ENCODE measurements at regions not wholly inside any gene's neighbourhood (a gene's known extent, or its start where the extent isn't known, plus 50 kb on each side); places are given as distances from the start of the nearest gene placed in this dataset.

- Histone ChIP-seq H2AK5ac (ENCODE audit: low read depth, low read length) (no peak overlapping the region), H4K20me1 (ENCODE audit: insufficient read depth, low read length) (no peaks in the 10 kb centered on the region), H3K4me2 (ENCODE audit: low read depth, low read length) (no peak overlapping the region), H2BK120ac (ENCODE audit: low read depth, low read length) (no peak overlapping the region), H3K4ac (ENCODE audit: low read depth, low read length) (no peak overlapping the region), H3K79me1 (ENCODE audit: low read depth in 1 of 2, low read length in 2 of 2) (peaks cover 8 to 10% of the 10 kb centered on the region in 2 experiments), H4K8ac (ENCODE audit: low read depth in 2 of 2, low read length in 2 of 2) (no peak overlapping the region), H3K14ac (replicated peaks; ENCODE audit: low read depth, low read length) (no peak overlapping the region), H3K4me3 (ENCODE audit: insufficient read depth, low read depth, low read length) (no peak overlapping the region), H3K23ac (ENCODE audit: low read depth, low read length) (no peak overlapping the region), H2AFZ (replicated peaks; ENCODE audit: low read length, poor library complexity) (no peak overlapping the region), H3K36me3 (ENCODE audit: control insufficient read depth, insufficient read depth, low read length) (no peaks in the 10 kb centered on the region), H3K9me3 (ENCODE audit: control insufficient read depth, insufficient read depth, low read length) (no peaks in the 10 kb centered on the region), H3K9me1 (ENCODE audit: insufficient read depth, low read length) (no peaks in the 10 kb centered on the region), H4K5ac (ENCODE audit: low read depth, low read length) (no peak overlapping the region), H2BK15ac (ENCODE audit: low read depth, low read length) (no peak overlapping the region), H2BK20ac (ENCODE audit: low read depth, low read length) (no peak overlapping the region), H3K18ac (ENCODE audit: low read depth, low read length) (no peak overlapping the region), H2BK5ac (ENCODE audit: low read depth, low read length, poor library complexity, severe bottlenecking) (no peak overlapping the region), H4K91ac (ENCODE audit: insufficient read depth, low read depth, low read length) (no peak overlapping the region), H3K27ac (ENCODE audit: insufficient read depth, low read length) (no peak overlapping the region), H3K27me3 (ENCODE audit: control insufficient read depth, insufficient read depth, low read length) (peaks cover 2% of the 10 kb centered on the region; the same call in 1 of the 2 replicates), H3K56ac (ENCODE audit: extremely low read depth, insufficient read depth, low read length) (no peak overlapping the region), H2AK9ac (replicated peaks; ENCODE audit: low read depth, low read length, poor library complexity) (no peak overlapping the region), H3K9ac (ENCODE audit: low read depth, low read length) (no peak overlapping the region), H3K4me1 (ENCODE audit: control insufficient read depth, insufficient read depth, low read length) (peaks cover 6% of the 10 kb centered on the region)
- in situ Hi-C loops (cut with MboI; ENCODE audit: low sequenced_read_pairs) (loop anchor here (25.0 kb wide), 1 partner anchor 663 kb away; no protein-coding TSS in a partner anchor), intact Hi-C loops (cut with micrococcal nuclease) (no loop called here), dilution Hi-C loops (cut with HindIII; ENCODE audit: low sequenced_read_pairs, unreplicated experiment) (no loop called here)
- no peak for DNase-seq
- no peak for TF ChIP-seq NFE2L2 (IDR thresholded peaks at IDR 0.05; ENCODE audit: low read depth, low read length)
- no peak for TF ChIP-seq BHLHE40 (IDR thresholded peaks at IDR 0.05; ENCODE audit: low read depth, low read length)
- no peak for TF ChIP-seq POLR2A (IDR thresholded peaks at IDR 0.05; ENCODE audit: low read depth, low read length)
- no peak for TF ChIP-seq CHD1 (IDR thresholded peaks at IDR 0.05; ENCODE audit: low read depth, low read length)
- no peak for TF ChIP-seq CEBPB (IDR thresholded peaks at IDR 0.05; ENCODE audit: low read depth, low read length)
- TF ChIP-seq MXI1 (IDR thresholded peaks at IDR 0.05; ENCODE audit: borderline replicate concordance, low read depth, low read length), result no peak
- TF ChIP-seq USF2 (IDR thresholded peaks at IDR 0.05; ENCODE audit: low read depth, low read length), result no peak
- TF ChIP-seq CTCF (conservative IDR thresholded peaks at IDR 0.05; ENCODE audit: low read depth, low read length), result no peak
- TF ChIP-seq RCOR1 (IDR thresholded peaks at IDR 0.05; ENCODE audit: insufficient replicate concordance, low read length), result no peak
- no peak for TF ChIP-seq RAD21 (IDR thresholded peaks at IDR 0.05; ENCODE audit: low read length)
- no peak for TF ChIP-seq ELK1 (IDR thresholded peaks at IDR 0.05; ENCODE audit: borderline replicate concordance, low read depth, low read length)
- no peak for TF ChIP-seq FOS (IDR thresholded peaks at IDR 0.05; ENCODE audit: low read depth, low read length)
- TF ChIP-seq MAFK (IDR thresholded peaks at IDR 0.05; ENCODE audit: low read depth, low read length), result no peak
- no peak for TF ChIP-seq SMC3 (IDR thresholded peaks at IDR 0.05; ENCODE audit: low read depth, low read length)
- TF ChIP-seq MAZ (IDR thresholded peaks at IDR 0.05; ENCODE audit: borderline replicate concordance, low read depth, low read length), result no peak
- no peak for TF ChIP-seq RFX5 (IDR thresholded peaks at IDR 0.05; ENCODE audit: low read depth, low read length)
- ATAC-seq (ENCODE audit: low read depth), result no peak
- ChIA-PET POLR2A (ENCODE audit: unreplicated experiment) (no interaction called here), CTCF (no interaction called here)
- no TSS peak for BruUV-seq (replicated peaks)
- 30% methylated on average over 2 of the region's 11 CpGs; no CpG with 5 or more reads in 1 of the 2 experiments for WGBS, 2 experiments (ENCODE audit: extremely low coverage in 2 of 2, insufficient read length in 1 of 2)
Measured at GRCh38 chr1:21350202-21350885, 60.1 kb upstream of the ECE1 start.

All from IMR-90 (cell line).